ENCODE measurements at regions not wholly inside any gene's neighbourhood (a gene's known extent, or its start where the extent isn't known, plus 50 kb on each side); places are given as distances from the start of the nearest gene placed in this dataset.

GRCh38 chr13:77398825-77399620 lies 72.1 kb upstream of the MYCBP2 start:
- no peak overlapping the region for H3K4me2 ChIP-seq (ENCODE audit: low read length)
- no peaks in the 10 kb centered on the region for H3K4me1 ChIP-seq (ENCODE audit: control insufficient read depth in 1 of 2, insufficient read depth in 2 of 2, low read length in 2 of 2)
- no peak for DNase-seq (ENCODE audit: low read depth, low spot score)
- H4K20me1 ChIP-seq (ENCODE audit: insufficient read depth) = no peaks in the 10 kb centered on the region
- BruUV-seq (replicated peaks) = no TSS peak
- H3K27me3 ChIP-seq (ENCODE audit: insufficient read depth, low read length) = peaks cover 9% of the 10 kb centered on the region
- H3K9ac ChIP-seq (ENCODE audit: low read length) = no peak overlapping the region
- no peaks in the 10 kb centered on the region for H3K79me2 ChIP-seq (ENCODE audit: insufficient read depth, low read length)
- no peak overlapping the region for H2AFZ ChIP-seq (ENCODE audit: low read depth, low read length, poor library complexity, severe bottlenecking)
- H3K9me2 ChIP-seq (ENCODE audit: insufficient read depth) = no peaks in the 10 kb centered on the region
- intact Hi-C loops (cut with micrococcal nuclease) = no loop called here
- RAD21 ChIA-PET (ENCODE audit: low non-redundant PET in 1 of 2, low total read pairs in 2 of 2, uncharacterized antibody in 2 of 2, unreplicated experiment in 2 of 2) = no interaction called here
- TF ChIP-seq, protein P1, sequence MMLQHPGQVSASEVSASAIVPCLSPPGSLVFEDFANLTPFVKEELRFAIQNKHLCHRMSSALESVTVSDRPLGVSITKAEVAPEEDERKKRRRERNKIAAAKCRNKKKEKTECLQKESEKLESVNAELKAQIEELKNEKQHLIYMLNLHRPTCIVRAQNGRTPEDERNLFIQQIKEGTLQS (IDR thresholded peaks at IDR 0.05) = no peak
- TF ChIP-seq ELF1 (IDR thresholded peaks at IDR 0.05; ENCODE audit: borderline replicate concordance, low read depth) = no peak
- no peak for TF ChIP-seq CBX3 (IDR thresholded peaks at IDR 0.05; ENCODE audit: low read depth)
- no peak for TF ChIP-seq RAD21 (IDR thresholded peaks at IDR 0.05; ENCODE audit: low read depth)
- TF ChIP-seq EZH2phosphoT487 (IDR thresholded peaks at IDR 0.05; ENCODE audit: borderline replicate concordance) = no peak
- no peak for TF ChIP-seq YY1 (IDR thresholded peaks at IDR 0.05; ENCODE audit: extremely low read depth, insufficient replicate concordance, low read depth, low read length)
- TF ChIP-seq TCF7L2 (IDR thresholded peaks at IDR 0.05; ENCODE audit: borderline replicate concordance, extremely low read depth, insufficient read depth, insufficient read length) = no peak
- TF ChIP-seq SRF (IDR thresholded peaks at IDR 0.05; ENCODE audit: low read depth) = no peak
- TF ChIP-seq ZFX (IDR thresholded peaks at IDR 0.05) = no peak
- no peak for TF ChIP-seq POLR2AphosphoS5 (IDR thresholded peaks at IDR 0.05; ENCODE audit: low read depth, low read length)
- H3K4me3 ChIP-seq (replicated peaks in 1 of 2; ENCODE audit: low read depth in 1 of 2, low read length in 2 of 2) = no peak overlapping the region
- CTCF ChIA-PET = no interaction called here
- H3K27ac ChIP-seq (ENCODE audit: low read depth, low read length) = no peak overlapping the region
- H3K9me3 ChIP-seq (ENCODE audit: control insufficient read depth in 1 of 2, insufficient read depth in 1 of 2, low read depth in 1 of 2, low read length in 2 of 2) = no peaks in the 10 kb centered on the region
- no peaks in the 10 kb centered on the region for H3K36me3 ChIP-seq (ENCODE audit: control insufficient read depth in 1 of 2, insufficient read depth in 2 of 2, low read length in 2 of 2)
- POLR2A ChIA-PET = no interaction called here
- ATAC-seq = no peak

DNA sequence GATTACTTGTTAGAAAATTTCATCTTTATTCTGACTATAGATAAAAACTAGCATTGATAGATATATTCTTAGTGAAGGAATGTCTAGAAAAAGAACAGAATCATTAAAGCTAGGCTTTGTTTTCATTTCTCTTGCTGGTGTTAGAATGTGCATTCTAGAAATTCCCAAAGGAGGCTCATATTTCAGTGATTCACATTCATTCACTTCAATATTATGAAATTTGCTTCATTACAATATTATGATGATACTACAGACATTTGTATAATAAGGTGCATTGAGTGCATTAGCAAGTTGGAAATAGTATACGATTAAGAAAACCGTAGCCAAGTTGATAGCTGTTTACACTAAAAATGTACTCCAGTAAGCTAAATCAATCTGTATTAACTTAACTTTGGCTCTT lies 70.7 kb upstream of the MYCBP2 start:
- TF ChIP-seq CEBPB (IDR thresholded peaks at IDR 0.05; ENCODE audit: low read depth) = no peak
- TF ChIP-seq, protein P2, sequence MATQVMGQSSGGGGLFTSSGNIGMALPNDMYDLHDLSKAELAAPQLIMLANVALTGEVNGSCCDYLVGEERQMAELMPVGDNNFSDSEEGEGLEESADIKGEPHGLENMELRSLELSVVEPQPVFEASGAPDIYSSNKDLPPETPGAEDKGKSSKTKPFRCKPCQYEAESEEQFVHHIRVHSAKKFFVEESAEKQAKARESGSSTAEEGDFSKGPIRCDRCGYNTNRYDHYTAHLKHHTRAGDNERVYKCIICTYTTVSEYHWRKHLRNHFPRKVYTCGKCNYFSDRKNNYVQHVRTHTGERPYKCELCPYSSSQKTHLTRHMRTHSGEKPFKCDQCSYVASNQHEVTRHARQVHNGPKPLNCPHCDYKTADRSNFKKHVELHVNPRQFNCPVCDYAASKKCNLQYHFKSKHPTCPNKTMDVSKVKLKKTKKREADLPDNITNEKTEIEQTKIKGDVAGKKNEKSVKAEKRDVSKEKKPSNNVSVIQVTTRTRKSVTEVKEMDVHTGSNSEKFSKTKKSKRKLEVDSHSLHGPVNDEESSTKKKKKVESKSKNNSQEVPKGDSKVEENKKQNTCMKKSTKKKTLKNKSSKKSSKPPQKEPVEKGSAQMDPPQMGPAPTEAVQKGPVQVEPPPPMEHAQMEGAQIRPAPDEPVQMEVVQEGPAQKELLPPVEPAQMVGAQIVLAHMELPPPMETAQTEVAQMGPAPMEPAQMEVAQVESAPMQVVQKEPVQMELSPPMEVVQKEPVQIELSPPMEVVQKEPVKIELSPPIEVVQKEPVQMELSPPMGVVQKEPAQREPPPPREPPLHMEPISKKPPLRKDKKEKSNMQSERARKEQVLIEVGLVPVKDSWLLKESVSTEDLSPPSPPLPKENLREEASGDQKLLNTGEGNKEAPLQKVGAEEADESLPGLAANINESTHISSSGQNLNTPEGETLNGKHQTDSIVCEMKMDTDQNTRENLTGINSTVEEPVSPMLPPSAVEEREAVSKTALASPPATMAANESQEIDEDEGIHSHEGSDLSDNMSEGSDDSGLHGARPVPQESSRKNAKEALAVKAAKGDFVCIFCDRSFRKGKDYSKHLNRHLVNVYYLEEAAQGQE (IDR thresholded peaks at IDR 0.05; ENCODE audit: low read depth) = no peak
- TF ChIP-seq FOSL1 (IDR thresholded peaks at IDR 0.05; ENCODE audit: low read depth) = no peak
- no peak for TF ChIP-seq POLR2AphosphoS5 (IDR thresholded peaks at IDR 0.05; ENCODE audit: low read depth, low read length)
- no peak for TF ChIP-seq YY1 (IDR thresholded peaks at IDR 0.05; ENCODE audit: extremely low read depth, insufficient replicate concordance, low read depth, low read length)
- Histone ChIP-seq H4K20me1 (ENCODE audit: insufficient read depth) (no peaks in the 10 kb centered on the region), H3K27ac (ENCODE audit: low read depth, low read length) (no peak overlapping the region), H3K4me1 (ENCODE audit: control insufficient read depth in 1 of 2, insufficient read depth in 2 of 2, low read length in 2 of 2) (no peaks in the 10 kb centered on the region), H3K36me3 (ENCODE audit: control insufficient read depth in 1 of 2, insufficient read depth in 2 of 2, low read length in 2 of 2) (no peaks in the 10 kb centered on the region), H3K4me2 (ENCODE audit: low read length) (no peak overlapping the region), H3K9ac (ENCODE audit: low read length) (no peak overlapping the region), H3K9me3 (ENCODE audit: control insufficient read depth in 1 of 2, insufficient read depth in 1 of 2, low read depth in 1 of 2, low read length in 2 of 2) (no peaks in the 10 kb centered on the region), H3K4me3 (replicated peaks in 1 of 2; ENCODE audit: low read depth in 1 of 2, low read length in 2 of 2) (no peak overlapping the region), H3K27me3 (ENCODE audit: insufficient read depth, low read length) (peaks cover 9% of the 10 kb centered on the region), H3K9me2 (ENCODE audit: insufficient read depth) (no peaks in the 10 kb centered on the region), H2AFZ (ENCODE audit: low read depth, low read length, poor library complexity, severe bottlenecking) (no peak overlapping the region), H3K79me2 (ENCODE audit: insufficient read depth, low read length) (no peaks in the 10 kb centered on the region)
- intact Hi-C loops (cut with micrococcal nuclease) = no loop called here
- RAD21 ChIA-PET (ENCODE audit: low non-redundant PET in 1 of 2, low total read pairs in 2 of 2, uncharacterized antibody in 2 of 2, unreplicated experiment in 2 of 2) = no interaction called here
- no peak for ATAC-seq
- CTCF ChIA-PET = no interaction called here
- no peak for DNase-seq (ENCODE audit: low read depth, low spot score)
- POLR2A ChIA-PET = no interaction called here
- no TSS peak for BruUV-seq (replicated peaks)
